Caco-2 (cell line): ENCODE measurements at regions not wholly inside any gene's neighbourhood (a gene's known extent, or its start where the extent isn't known, plus 50 kb on each side); places are given as distances from the start of the nearest gene placed in this dataset.

Source experiments
- BruUV-seq: library from RNA; stranded (reverse); fragments of 400-500 nt; replicated peaks from 2 replicates; lab custom pipeline; 2021; lab: Mats Ljungman, UMichigan
- CTCF ChIA-PET: fragments of 300-600 bp; sonication (Branson Sonifier 250); formaldehyde crosslinking; loops from one replicate; lab custom pipeline; 2022; ENCODE audit warnings: antibody characterized with exemption; lab: Charles Lee
- POLR2A ChIA-PET: fragments of 300-600 bp; sonication (Branson Sonifier 250); formaldehyde crosslinking; loops from one replicate; lab custom pipeline; 2022; ENCODE audit warnings: antibody characterized with exemption; lab: Charles Lee
- DNase-seq, 2 experiments: peaks; one replicate each; pipeline versions ENCODE4 v3.0.0 to v3.0.0-alpha.2; 2020 to 2022
- H3K27me3 ChIP-seq: replicated peaks from 2 replicates; pipeline ENCODE4 v1.6.0; 2011; ENCODE audit warnings: low read length; ENCODE audit not compliant: control insufficient read depth, insufficient read depth
- H3K36me3 ChIP-seq: 2 replicates; pipeline ENCODE4 v1.5.1; 2011; ENCODE audit warnings: low read length; ENCODE audit not compliant: control insufficient read depth, insufficient read depth
- H3K4me1 ChIP-seq: fragments of 250-450 bp; sonication (Bioruptor Pico); 2 replicates; pipeline ENCODE4 v1.5.1; 2020; ENCODE audit warnings: mild to moderate bottlenecking
- H3K4me3 ChIP-seq: 2 replicates; pipeline ENCODE4 v1.5.1; 2011; ENCODE audit warnings: low read depth, mild to moderate bottlenecking, control low read depth, low read length
- H3K9me3 ChIP-seq: fragments of 250-450 bp; sonication (Bioruptor Pico); 2 replicates; pipeline ENCODE4 v1.5.1; 2020; ENCODE audit warnings: mild to moderate bottlenecking, moderate library complexity
- H3K27ac Mint-ChIP-seq: one replicate; pipeline ENCODE4 v1.8.0; 2022; ENCODE audit warnings: mixed read lengths; ENCODE audit not compliant: unreplicated experiment
- H3K27me3 Mint-ChIP-seq: one replicate; pipeline ENCODE4 v1.8.0; 2022; ENCODE audit warnings: mixed read lengths; ENCODE audit not compliant: insufficient read depth, unreplicated experiment
- H3K36me3 Mint-ChIP-seq: one replicate; pipeline ENCODE4 v1.8.0; 2022; ENCODE audit warnings: mild to moderate bottlenecking, mixed read lengths; ENCODE audit not compliant: insufficient read depth, unreplicated experiment
- H3K4me1 Mint-ChIP-seq: one replicate; pipeline ENCODE4 v1.8.0; 2022; ENCODE audit warnings: low read depth, mixed read lengths; ENCODE audit not compliant: unreplicated experiment
- H3K4me3 Mint-ChIP-seq: one replicate; pipeline ENCODE4 v1.8.0; 2022; ENCODE audit warnings: mild to moderate bottlenecking, moderate library complexity, mixed read lengths; ENCODE audit not compliant: unreplicated experiment
- H3K9me3 Mint-ChIP-seq: one replicate; pipeline ENCODE4 v1.8.0; 2022; ENCODE audit warnings: mixed read lengths; ENCODE audit not compliant: unreplicated experiment
- CTCF ChIP-seq, 2 experiments: fragments of 200-600 bp in 1 of 2; IDR thresholded peaks; 1 replicate in 1 of 2; 2 replicates in 1 of 2; pipeline versions ENCODE4 v1.5.1 to v1.8.0; 2011 to 2022; ENCODE audit warnings: antibody characterized with exemption in 1 of 2, control low read depth in 1 of 2, inconsistent platforms in 1 of 2, low read depth in 1 of 2, low read length in 1 of 2, mild to moderate bottlenecking in 1 of 2, moderate library complexity in 1 of 2; ENCODE audit not compliant: insufficient read depth in 1 of 2, severe bottlenecking in 1 of 2, unreplicated experiment in 1 of 2
- intact Hi-C: fragments of 100-400 bp; cut with micrococcal nuclease; formaldehyde crosslinking; loops from one replicate; pipeline ENCODE4 v1.10.0; 2022; ENCODE audit not compliant: unreplicated experiment

- no peak overlapping the region for H3K4me3 Mint-ChIP-seq
- H3K9me3 Mint-ChIP-seq = no peaks in the 10 kb centered on the region
- no peaks in the 10 kb centered on the region for H3K36me3 Mint-ChIP-seq
- no peaks in the 10 kb centered on the region for H3K4me1 ChIP-seq
- no peak for DNase-seq
- H3K27ac Mint-ChIP-seq = no peak overlapping the region
- CTCF ChIA-PET = interaction anchor here (0.6 kb wide), 1 partner anchor 12 kb away, joined by 3 read pairs; no protein-coding TSS in a partner anchor
- no peaks in the 10 kb centered on the region for H3K36me3 ChIP-seq
- H3K4me1 Mint-ChIP-seq = no peaks in the 10 kb centered on the region
- peaks cover 6% of the 10 kb centered on the region for H3K27me3 Mint-ChIP-seq
- intact Hi-C loops = no loop called here
- H3K27me3 ChIP-seq = no peaks in the 10 kb centered on the region
- BruUV-seq = no TSS peak
- POLR2A ChIA-PET = no interaction called here
- H3K4me3 ChIP-seq = no peak overlapping the region
- H3K9me3 ChIP-seq = no peaks in the 10 kb centered on the region
- TF ChIP-seq CTCF (IDR thresholded peaks at IDR 0.05; ENCODE audit: insufficient read depth in 1 of 2, low read depth in 1 of 2, low read length in 1 of 2, severe bottlenecking in 1 of 2, unreplicated experiment in 1 of 2) = no peak
These were observed 111.0 kb upstream of the PTPN3 start for GRCh38 chr9:109609060-109609459.

- Mint-ChIP-seq H3K9me3 (no peaks in the 10 kb centered on the region), H3K4me3 (no peak overlapping the region), H3K36me3 (no peaks in the 10 kb centered on the region), H3K27me3 (peaks cover 14% of the 10 kb centered on the region), H3K27ac (no peak overlapping the region), H3K4me1 (peaks cover 11% of the 10 kb centered on the region)
- ChIA-PET POLR2A (no interaction called here), CTCF (no interaction called here)
- intact Hi-C loops = no loop called here
- BruUV-seq = no TSS peak
- DNase-seq = no peak
- H3K27me3 ChIP-seq = no peaks in the 10 kb centered on the region
- H3K9me3 ChIP-seq = no peaks in the 10 kb centered on the region
- peaks cover 13% of the 10 kb centered on the region for H3K4me1 ChIP-seq
- H3K4me3 ChIP-seq = no peak overlapping the region
- no peak for TF ChIP-seq CTCF (IDR thresholded peaks at IDR 0.05; ENCODE audit: insufficient read depth in 1 of 2, low read depth in 1 of 2, low read length in 1 of 2, severe bottlenecking in 1 of 2, unreplicated experiment in 1 of 2)
- no peaks in the 10 kb centered on the region for H3K36me3 ChIP-seq
These were observed 118.5 kb upstream of the PTPN3 start for GRCh38 chr9:109616571-109617120.

GRCh38 chr9:109619310-109619709 lies 121.2 kb upstream of the PTPN3 start:
- H3K4me1 ChIP-seq = peaks cover 13% of the 10 kb centered on the region

More at GRCh38 chr9:109619310-109619709, 121.2 kb upstream of the PTPN3 start:
- Histone ChIP-seq H3K36me3 (no peaks in the 10 kb centered on the region), H3K9me3 (no peaks in the 10 kb centered on the region), H3K4me3 (no peak overlapping the region), H3K27me3 (no peaks in the 10 kb centered on the region)
- ChIA-PET CTCF (no interaction called here), POLR2A (no interaction called here)
- intact Hi-C loops = no loop called here
- H3K27ac Mint-ChIP-seq = no peak overlapping the region
- no peak for DNase-seq
- H3K4me1 Mint-ChIP-seq = peaks cover 11% of the 10 kb centered on the region
- no TSS peak for BruUV-seq
- peaks cover 15% of the 10 kb centered on the region for H3K27me3 Mint-ChIP-seq
- no peaks in the 10 kb centered on the region for H3K36me3 Mint-ChIP-seq
- no peak for TF ChIP-seq CTCF (IDR thresholded peaks at IDR 0.05; ENCODE audit: insufficient read depth in 1 of 2, low read depth in 1 of 2, low read length in 1 of 2, severe bottlenecking in 1 of 2, unreplicated experiment in 1 of 2)
- H3K9me3 Mint-ChIP-seq = no peaks in the 10 kb centered on the region
- H3K4me3 Mint-ChIP-seq = no peak overlapping the region
